OCI-LY1 (cell line): ENCODE measurements at regions not wholly inside any gene's neighbourhood (a gene's known extent, or its start where the extent isn't known, plus 50 kb on each side); places are given as distances from the start of the nearest gene placed in this dataset.

Experiments used
- EZH2 ChIP-seq: fragments of 200-600 bp; sonication (generic), shearing (Covaris generic); IDR thresholded peaks from 2 replicates; pipeline ENCODE4 v1.8.0; 2017; ENCODE audit warnings: borderline replicate concordance, mixed run types, mild to moderate bottlenecking, antibody characterized with exemption, low read length, moderate library complexity, mixed read lengths
- TF ChIP-seq, protein P1 (sequence below): fragments of 200-600 bp; sonication (generic), shearing (Covaris generic); IDR thresholded peaks from 2 replicates; pipeline ENCODE4 v1.5.1; 2017; ENCODE audit warnings: mild to moderate bottlenecking, antibody characterized with exemption, low read length, moderate library complexity, mixed read lengths

- TF ChIP-seq, protein P1, sequence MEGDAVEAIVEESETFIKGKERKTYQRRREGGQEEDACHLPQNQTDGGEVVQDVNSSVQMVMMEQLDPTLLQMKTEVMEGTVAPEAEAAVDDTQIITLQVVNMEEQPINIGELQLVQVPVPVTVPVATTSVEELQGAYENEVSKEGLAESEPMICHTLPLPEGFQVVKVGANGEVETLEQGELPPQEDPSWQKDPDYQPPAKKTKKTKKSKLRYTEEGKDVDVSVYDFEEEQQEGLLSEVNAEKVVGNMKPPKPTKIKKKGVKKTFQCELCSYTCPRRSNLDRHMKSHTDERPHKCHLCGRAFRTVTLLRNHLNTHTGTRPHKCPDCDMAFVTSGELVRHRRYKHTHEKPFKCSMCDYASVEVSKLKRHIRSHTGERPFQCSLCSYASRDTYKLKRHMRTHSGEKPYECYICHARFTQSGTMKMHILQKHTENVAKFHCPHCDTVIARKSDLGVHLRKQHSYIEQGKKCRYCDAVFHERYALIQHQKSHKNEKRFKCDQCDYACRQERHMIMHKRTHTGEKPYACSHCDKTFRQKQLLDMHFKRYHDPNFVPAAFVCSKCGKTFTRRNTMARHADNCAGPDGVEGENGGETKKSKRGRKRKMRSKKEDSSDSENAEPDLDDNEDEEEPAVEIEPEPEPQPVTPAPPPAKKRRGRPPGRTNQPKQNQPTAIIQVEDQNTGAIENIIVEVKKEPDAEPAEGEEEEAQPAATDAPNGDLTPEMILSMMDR, result no peak
- no peak for TF ChIP-seq EZH2
Measured at GRCh38 chr4:127309369-127310102, 323.2 kb upstream of the INTU start.
